ENCODE measurements at regions not wholly inside any gene's neighbourhood (a gene's known extent, or its start where the extent isn't known, plus 50 kb on each side); places are given as distances from the start of the nearest gene placed in this dataset.

DNA sequence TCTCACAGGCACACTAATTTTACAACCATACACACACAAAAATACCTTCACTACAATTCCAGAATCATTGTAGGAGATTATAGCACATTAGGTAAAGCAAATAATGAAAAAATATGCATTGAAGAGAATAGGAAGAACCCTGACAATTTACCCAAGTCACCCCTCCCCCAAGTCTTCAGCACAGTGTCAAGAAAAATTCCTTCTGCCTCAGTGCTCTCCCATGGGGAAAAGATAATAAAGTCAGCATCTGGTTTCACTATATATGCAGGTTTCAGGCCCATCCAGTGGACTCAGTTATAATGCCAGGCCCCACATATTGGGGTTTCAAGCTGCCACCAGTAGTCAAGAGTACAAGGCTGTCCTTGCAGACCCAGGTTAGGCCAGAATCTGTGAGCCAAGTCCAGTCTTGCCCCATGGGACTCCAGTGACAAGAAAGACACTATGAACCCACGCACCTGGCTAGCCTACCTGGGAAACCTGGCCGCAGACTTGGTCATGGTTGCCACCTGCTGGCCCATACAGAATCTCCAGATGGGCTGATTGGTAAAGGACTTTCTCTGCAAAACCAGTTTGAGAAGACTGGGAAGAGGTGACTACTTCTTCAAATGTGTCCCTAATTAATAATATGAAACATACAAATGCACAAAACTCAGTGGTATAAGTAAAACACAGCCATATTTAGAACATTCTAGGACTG is 398.6 kb upstream of the FLRT2 start:
- Histone ChIP-seq H3K36me3 (ENCODE audit: control insufficient read depth, insufficient read depth, low read length) (no peaks in the 10 kb centered on the region), H3K9me3 (ENCODE audit: control insufficient read depth, insufficient read depth, low read depth, low read length) (no peaks in the 10 kb centered on the region), H3K4me1 (ENCODE audit: control insufficient read depth, insufficient read depth, low read length) (no peaks in the 10 kb centered on the region), H3K4me3 (ENCODE audit: low read depth in 2 of 2, low read length in 2 of 2) (no peak overlapping the region), H3K27ac (ENCODE audit: low read length) (no peak overlapping the region), H3K27me3 (ENCODE audit: control insufficient read depth, insufficient read depth, low read length) (no peaks in the 10 kb centered on the region)
- BruUV-seq (replicated peaks), result no TSS peak
- intact Hi-C loops (cut with micrococcal nuclease; ENCODE audit: unreplicated experiment), result no loop called here
- no peak for DNase-seq (ENCODE audit: low read depth, low spot score)
- ChIA-PET POLR2A (no interaction called here), CTCF (no interaction called here)
- ATAC-seq, result no peak
- no peak for TF ChIP-seq TCF7L2 (IDR thresholded peaks at IDR 0.05; ENCODE audit: low read depth, low read length)
- no peak for TF ChIP-seq POLR2AphosphoS5 (IDR thresholded peaks at IDR 0.05; ENCODE audit: low read depth, low read length)
- TF ChIP-seq SIN3A (IDR thresholded peaks at IDR 0.05; ENCODE audit: borderline replicate concordance, insufficient read depth, low read depth, low read length), result no peak
- TF ChIP-seq, protein P1, sequence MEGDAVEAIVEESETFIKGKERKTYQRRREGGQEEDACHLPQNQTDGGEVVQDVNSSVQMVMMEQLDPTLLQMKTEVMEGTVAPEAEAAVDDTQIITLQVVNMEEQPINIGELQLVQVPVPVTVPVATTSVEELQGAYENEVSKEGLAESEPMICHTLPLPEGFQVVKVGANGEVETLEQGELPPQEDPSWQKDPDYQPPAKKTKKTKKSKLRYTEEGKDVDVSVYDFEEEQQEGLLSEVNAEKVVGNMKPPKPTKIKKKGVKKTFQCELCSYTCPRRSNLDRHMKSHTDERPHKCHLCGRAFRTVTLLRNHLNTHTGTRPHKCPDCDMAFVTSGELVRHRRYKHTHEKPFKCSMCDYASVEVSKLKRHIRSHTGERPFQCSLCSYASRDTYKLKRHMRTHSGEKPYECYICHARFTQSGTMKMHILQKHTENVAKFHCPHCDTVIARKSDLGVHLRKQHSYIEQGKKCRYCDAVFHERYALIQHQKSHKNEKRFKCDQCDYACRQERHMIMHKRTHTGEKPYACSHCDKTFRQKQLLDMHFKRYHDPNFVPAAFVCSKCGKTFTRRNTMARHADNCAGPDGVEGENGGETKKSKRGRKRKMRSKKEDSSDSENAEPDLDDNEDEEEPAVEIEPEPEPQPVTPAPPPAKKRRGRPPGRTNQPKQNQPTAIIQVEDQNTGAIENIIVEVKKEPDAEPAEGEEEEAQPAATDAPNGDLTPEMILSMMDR (IDR thresholded peaks at IDR 0.05), result no peak
- TF ChIP-seq, protein P2, sequence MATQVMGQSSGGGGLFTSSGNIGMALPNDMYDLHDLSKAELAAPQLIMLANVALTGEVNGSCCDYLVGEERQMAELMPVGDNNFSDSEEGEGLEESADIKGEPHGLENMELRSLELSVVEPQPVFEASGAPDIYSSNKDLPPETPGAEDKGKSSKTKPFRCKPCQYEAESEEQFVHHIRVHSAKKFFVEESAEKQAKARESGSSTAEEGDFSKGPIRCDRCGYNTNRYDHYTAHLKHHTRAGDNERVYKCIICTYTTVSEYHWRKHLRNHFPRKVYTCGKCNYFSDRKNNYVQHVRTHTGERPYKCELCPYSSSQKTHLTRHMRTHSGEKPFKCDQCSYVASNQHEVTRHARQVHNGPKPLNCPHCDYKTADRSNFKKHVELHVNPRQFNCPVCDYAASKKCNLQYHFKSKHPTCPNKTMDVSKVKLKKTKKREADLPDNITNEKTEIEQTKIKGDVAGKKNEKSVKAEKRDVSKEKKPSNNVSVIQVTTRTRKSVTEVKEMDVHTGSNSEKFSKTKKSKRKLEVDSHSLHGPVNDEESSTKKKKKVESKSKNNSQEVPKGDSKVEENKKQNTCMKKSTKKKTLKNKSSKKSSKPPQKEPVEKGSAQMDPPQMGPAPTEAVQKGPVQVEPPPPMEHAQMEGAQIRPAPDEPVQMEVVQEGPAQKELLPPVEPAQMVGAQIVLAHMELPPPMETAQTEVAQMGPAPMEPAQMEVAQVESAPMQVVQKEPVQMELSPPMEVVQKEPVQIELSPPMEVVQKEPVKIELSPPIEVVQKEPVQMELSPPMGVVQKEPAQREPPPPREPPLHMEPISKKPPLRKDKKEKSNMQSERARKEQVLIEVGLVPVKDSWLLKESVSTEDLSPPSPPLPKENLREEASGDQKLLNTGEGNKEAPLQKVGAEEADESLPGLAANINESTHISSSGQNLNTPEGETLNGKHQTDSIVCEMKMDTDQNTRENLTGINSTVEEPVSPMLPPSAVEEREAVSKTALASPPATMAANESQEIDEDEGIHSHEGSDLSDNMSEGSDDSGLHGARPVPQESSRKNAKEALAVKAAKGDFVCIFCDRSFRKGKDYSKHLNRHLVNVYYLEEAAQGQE (IDR thresholded peaks at IDR 0.05; ENCODE audit: insufficient read depth in 1 of 2, low read depth in 2 of 2, low read length in 1 of 2), result no peak
- in situ Hi-C loops (cut with HindIII; ENCODE audit: low pct_unique_long_range_greater_than_20kb, low sequenced_read_pairs), result no loop called here

DNA sequence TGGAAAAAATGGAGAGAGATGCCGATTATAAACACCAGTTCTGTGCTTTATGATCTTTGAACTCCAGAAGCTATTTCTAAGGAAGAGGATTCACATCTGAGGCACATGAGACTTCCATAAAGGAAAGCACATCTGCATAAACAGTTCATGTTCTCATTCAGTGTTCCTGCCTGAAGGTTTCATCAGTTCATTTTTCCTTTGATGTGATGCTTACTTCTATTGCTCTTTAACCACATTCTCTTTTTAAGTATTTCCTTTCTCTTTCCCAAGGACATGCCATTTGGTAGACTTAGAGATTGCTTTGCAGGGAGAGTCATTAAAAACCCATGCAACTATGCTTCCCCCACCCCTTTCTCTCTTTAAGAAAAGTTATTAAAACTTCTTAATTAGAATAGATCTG is 387.0 kb upstream of the FLRT2 start:
- Histone ChIP-seq H3K27me3 (ENCODE audit: control insufficient read depth, insufficient read depth, low read length) (no peaks in the 10 kb centered on the region), H3K9me3 (ENCODE audit: control insufficient read depth, insufficient read depth, low read depth, low read length) (no peaks in the 10 kb centered on the region), H3K27ac (ENCODE audit: low read length) (no peak overlapping the region), H3K36me3 (ENCODE audit: control insufficient read depth, insufficient read depth, low read length) (no peaks in the 10 kb centered on the region), H3K4me3 (ENCODE audit: low read depth in 2 of 2, low read length in 2 of 2) (no peak overlapping the region), H3K4me1 (ENCODE audit: control insufficient read depth, insufficient read depth, low read length) (no peaks in the 10 kb centered on the region)
- no TSS peak for BruUV-seq (replicated peaks)
- POLR2A ChIA-PET, result no interaction called here
- in situ Hi-C loops (cut with HindIII; ENCODE audit: low pct_unique_long_range_greater_than_20kb, low sequenced_read_pairs), result no loop called here
- CTCF ChIA-PET, result no interaction called here
- DNase-seq (ENCODE audit: low read depth, low spot score) (no peak), ATAC-seq (no peak)
- intact Hi-C loops (cut with micrococcal nuclease; ENCODE audit: unreplicated experiment), result no loop called here
- no peak for TF ChIP-seq POLR2AphosphoS5 (IDR thresholded peaks at IDR 0.05; ENCODE audit: low read depth, low read length)
- TF ChIP-seq TCF7L2 (IDR thresholded peaks at IDR 0.05; ENCODE audit: low read depth, low read length), result no peak
- no peak for TF ChIP-seq SIN3A (IDR thresholded peaks at IDR 0.05; ENCODE audit: borderline replicate concordance, insufficient read depth, low read depth, low read length)
- TF ChIP-seq, protein P1 (IDR thresholded peaks at IDR 0.05), result no peak
- TF ChIP-seq, protein P2 (IDR thresholded peaks at IDR 0.05; ENCODE audit: insufficient read depth in 1 of 2, low read depth in 2 of 2, low read length in 1 of 2), result no peak
